Neural cell (in vitro differentiated cells): ENCODE measurements at regions not wholly inside any gene's neighbourhood (a gene's known extent, or its start where the extent isn't known, plus 50 kb on each side); places are given as distances from the start of the nearest gene placed in this dataset.
A peak's percentile ranks its signal among the peaks of the same experiment; 100 is the strongest.

Experiments
- H2AFZ ChIP-seq: fragments of 200-600, 300-800 bp; sonication (generic), shearing (Covaris generic); 2 replicates; pipeline ENCODE4 v1.6.0; 2014; ENCODE audit warnings: low read depth, mild to moderate bottlenecking, antibody characterized with exemption, low read length, moderate library complexity
- H3F3A ChIP-seq: fragments of 200-600 bp; shearing (Covaris generic); 2 replicates; pipeline ENCODE4 v1.6.1; 2016; ENCODE audit warnings: mild to moderate bottlenecking, moderate library complexity, mixed read lengths, antibody characterized with exemption, low read length; ENCODE audit not compliant: insufficient read depth, poor library complexity, severe bottlenecking
- H3K27ac ChIP-seq: fragments of 200-600, 300-800 bp; sonication (generic), shearing (Covaris generic); 2 replicates; pipeline ENCODE4 v1.5.1; 2014; ENCODE audit warnings: mild to moderate bottlenecking, low read length, moderate library complexity
- H3K27me3 ChIP-seq: fragments of 300-800, 200-600 bp; sonication (generic), shearing (Covaris generic); 2 replicates; pipeline ENCODE4 v1.6.0; 2014; ENCODE audit warnings: mild to moderate bottlenecking, low read depth, low read length, moderate library complexity; ENCODE audit not compliant: insufficient read depth
- H3K36me3 ChIP-seq: fragments of 300-800, 200-600 bp; sonication (generic), shearing (Covaris generic); 2 replicates; pipeline ENCODE4 v1.5.1; 2014; ENCODE audit warnings: mild to moderate bottlenecking, antibody characterized with exemption, low read length, moderate library complexity; ENCODE audit not compliant: insufficient read depth
- H3K4me2 ChIP-seq: fragments of 300-800, 200-600 bp; sonication (generic), shearing (Covaris generic); 2 replicates; pipeline ENCODE4 v1.6.0; 2014; ENCODE audit warnings: mild to moderate bottlenecking, low read length
- H3K4me3 ChIP-seq: fragments of 300-800, 200-600 bp; sonication (generic), shearing (Covaris generic); 2 replicates; pipeline ENCODE4 v1.5.1; 2014; ENCODE audit warnings: mild to moderate bottlenecking, low read length, moderate library complexity
- H3K79me2 ChIP-seq: fragments of 200-600 bp; shearing (Covaris generic); replicated peaks from 2 replicates; pipeline ENCODE4 v1.6.0; 2014; ENCODE audit warnings: mild to moderate bottlenecking, low read length, moderate library complexity; ENCODE audit not compliant: insufficient read depth
- H3K9ac ChIP-seq: fragments of 300-800, 200-600 bp; sonication (generic), shearing (Covaris generic); 2 replicates; pipeline ENCODE4 v1.6.1; 2016; ENCODE audit warnings: mild to moderate bottlenecking, low read length, mixed read lengths
- H3K9me2 ChIP-seq: fragments of 200-600 bp; shearing (Covaris generic); 2 replicates; pipeline ENCODE4 v1.6.1; 2016; ENCODE audit warnings: mild to moderate bottlenecking, low read length, mixed read lengths; ENCODE audit not compliant: insufficient read depth
- H3K9me3 ChIP-seq: fragments of 200-600, 300-800 bp; sonication (generic), shearing (Covaris generic); 2 replicates; pipeline ENCODE4 v1.6.1; 2016; ENCODE audit warnings: mild to moderate bottlenecking, mixed run types, low read length, moderate library complexity, mixed read lengths
- H4K20me1 ChIP-seq: fragments of 200-600 bp; shearing (Covaris generic); 2 replicates; pipeline ENCODE4 v1.6.1; 2016; ENCODE audit warnings: mild to moderate bottlenecking, mixed run types; ENCODE audit not compliant: insufficient read depth
- CTCF ChIP-seq: fragments of 450-650 bp; IDR thresholded peaks from 2 replicates; pipeline ENCODE4 v1.5.1; 2014; ENCODE audit warnings: antibody characterized with exemption, mild to moderate bottlenecking, moderate library complexity; ENCODE audit not compliant: poor library complexity, severe bottlenecking
- EP300 ChIP-seq: fragments of 450-650 bp; conservative IDR thresholded peaks from 2 replicates; pipeline ENCODE4 v1.6.1; 2014; ENCODE audit warnings: antibody characterized with exemption, mild to moderate bottlenecking, moderate library complexity; ENCODE audit not compliant: poor library complexity, severe bottlenecking
- POLR2AphosphoS5 ChIP-seq: IDR thresholded peaks from 2 replicates; pipeline ENCODE4 v1.6.1; 2012
- REST ChIP-seq: IDR thresholded peaks from 2 replicates; pipeline ENCODE4 v1.6.1; 2012; ENCODE audit warnings: borderline replicate concordance
- SMC3 ChIP-seq: fragments of 450-650 bp; conservative IDR thresholded peaks from 2 replicates; pipeline ENCODE4 v1.6.1; 2014; ENCODE audit warnings: antibody characterized with exemption, mild to moderate bottlenecking, moderate library complexity; ENCODE audit not compliant: poor library complexity
- TAF1 ChIP-seq: IDR thresholded peaks from 2 replicates; pipeline ENCODE4 v1.6.1; 2012; ENCODE audit warnings: low read depth

GRCh38 chr18:40356168-40356567 is 1598.9 kb upstream of the PIK3C3 start:
- Histone ChIP-seq H3K4me3 (no peak overlapping the region), H3K9ac (no peak overlapping the region), H4K20me1 (no peaks in the 10 kb centered on the region), H3K9me3 (no peaks in the 10 kb centered on the region), H3K4me2 (no peak overlapping the region), H3K79me2 (no peaks in the 10 kb centered on the region), H3F3A (no peaks in the 10 kb centered on the region), H3K9me2 (no peaks in the 10 kb centered on the region), H3K36me3 (no peaks in the 10 kb centered on the region), H3K27me3 (no peaks in the 10 kb centered on the region), H3K27ac (peak overlapping the region; percentile 6), H2AFZ (no peak overlapping the region)
- TF ChIP-seq EP300: peak; percentile 93
- TF ChIP-seq CTCF: no peak
- TF ChIP-seq POLR2AphosphoS5: peak; percentile 89

- Histone ChIP-seq H3F3A (no peaks in the 10 kb centered on the region), H3K9me2 (no peaks in the 10 kb centered on the region), H4K20me1 (no peaks in the 10 kb centered on the region), H3K4me2 (no peak overlapping the region), H3K36me3 (no peaks in the 10 kb centered on the region), H3K9me3 (no peaks in the 10 kb centered on the region), H3K27me3 (no peaks in the 10 kb centered on the region), H3K9ac (no peak overlapping the region), H3K79me2 (no peaks in the 10 kb centered on the region), H3K27ac (peak overlapping the region; percentile 6), H2AFZ (no peak overlapping the region), H3K4me3 (no peak overlapping the region)
- TF ChIP-seq TAF1: no peak
These were observed 1599.3 kb upstream of the PIK3C3 start for GRCh38 chr18:40355726-40356125.

- H3K9me2 ChIP-seq: no peaks in the 10 kb centered on the region
- H3K27ac ChIP-seq: no peak overlapping the region
- H3K9me3 ChIP-seq: no peaks in the 10 kb centered on the region
- H3F3A ChIP-seq: no peaks in the 10 kb centered on the region
- TF ChIP-seq SMC3 (no peak), EP300 (peak; percentile 56), TAF1 (no peak), REST (peak; percentile 65)
- H3K79me2 ChIP-seq: no peaks in the 10 kb centered on the region
- H3K36me3 ChIP-seq: no peaks in the 10 kb centered on the region
- H2AFZ ChIP-seq: no peak overlapping the region
- no peak overlapping the region for H3K4me2 ChIP-seq
- H3K9ac ChIP-seq: no peak overlapping the region
- H4K20me1 ChIP-seq: no peaks in the 10 kb centered on the region
- H3K27me3 ChIP-seq: no peaks in the 10 kb centered on the region
- no peak overlapping the region for H3K4me3 ChIP-seq
These were observed 1606.8 kb upstream of the PIK3C3 start for GRCh38 chr18:40348196-40348595.
